Choroid plexus epithelial cell (primary cell): ENCODE measurements at regions not wholly inside any gene's neighbourhood (a gene's known extent, or its start where the extent isn't known, plus 50 kb on each side); places are given as distances from the start of the nearest gene placed in this dataset.

ENCODE experiments used
- DNase-seq: peaks from one replicate; pipeline ENCODE4 v3.0.0-alpha.2; 2010; ENCODE audit warnings: low read depth
- H3K4me3 ChIP-seq: 2 replicates; pipeline ENCODE4 v1.5.1; 2011; ENCODE audit warnings: low read depth, mild to moderate bottlenecking, control low read depth, low read length, moderate library complexity
- CTCF ChIP-seq: conservative IDR thresholded peaks from 2 replicates; pipeline ENCODE4 v1.5.1; 2011; ENCODE audit warnings: low read depth, mild to moderate bottlenecking, control low read depth, inconsistent platforms, low read length, moderate library complexity

DNA sequence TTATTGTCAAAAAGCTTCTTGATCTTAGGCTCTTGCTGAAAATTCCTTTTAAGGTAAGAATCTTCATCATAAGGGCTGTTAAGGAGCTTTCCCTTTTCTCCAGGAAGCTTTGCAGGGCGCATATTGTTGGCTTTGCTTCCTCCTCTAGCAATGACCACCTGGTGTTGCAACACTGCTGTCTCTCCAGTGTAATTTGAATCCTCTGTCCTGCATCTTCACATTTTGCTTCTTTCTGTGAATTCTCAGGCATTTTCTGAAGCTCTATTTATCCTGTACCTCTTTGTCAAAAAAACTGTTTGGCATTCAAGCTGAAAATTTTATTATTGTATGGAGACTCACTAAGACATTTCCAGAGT, 533.1 kb upstream of the CHAC2 start:
- H3K4me3 ChIP-seq = no peak overlapping the region
- no peak for TF ChIP-seq CTCF
- peak; percentile 26 for DNase-seq

DNA sequence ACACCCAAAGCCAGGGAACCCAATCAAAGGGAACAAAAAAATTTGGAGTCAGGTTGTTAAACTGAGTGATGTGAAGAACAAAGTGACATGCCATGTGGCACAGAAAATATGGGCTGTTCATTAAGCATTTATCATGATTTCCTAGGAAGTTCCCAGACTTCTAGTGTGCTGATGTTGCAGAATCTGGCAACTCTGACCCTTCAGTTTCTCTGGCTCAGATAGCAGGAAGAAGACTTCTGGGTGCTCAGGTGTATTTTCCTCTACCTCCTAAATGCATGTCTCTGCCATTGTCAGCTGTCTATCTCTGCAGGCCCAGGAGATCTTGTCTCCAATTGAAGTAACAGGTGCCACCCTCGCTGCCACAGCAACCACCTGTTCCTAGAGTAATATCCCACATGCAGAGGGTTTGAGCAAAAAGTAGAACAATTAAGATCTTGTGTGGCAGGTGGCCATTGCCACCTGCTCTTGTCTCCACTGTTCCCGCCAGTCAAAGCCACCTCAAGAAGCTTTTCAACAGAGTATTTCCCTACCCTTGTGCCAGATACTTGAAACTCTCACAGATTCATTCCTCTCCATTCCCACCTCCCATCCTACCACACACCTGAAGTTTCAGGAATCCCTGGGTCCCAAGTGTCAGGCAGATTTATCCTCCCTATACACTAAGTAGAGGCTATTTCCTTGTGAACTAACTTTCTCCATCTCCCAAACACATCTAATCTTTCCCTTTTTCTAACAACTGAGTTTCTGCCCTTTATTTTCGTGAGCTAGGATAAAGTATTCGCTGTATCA, 533.7 kb upstream of the CHAC2 start:
- no peak for DNase-seq
- H3K4me3 ChIP-seq = no peak overlapping the region
- no peak for TF ChIP-seq CTCF

GRCh38 chr2:53231908-53232307, 535.7 kb upstream of the CHAC2 start:
- H3K4me3 ChIP-seq = no peak overlapping the region
- TF ChIP-seq CTCF = no peak
- no peak for DNase-seq

- DNase-seq = no peak
- no peak for TF ChIP-seq CTCF
- H3K4me3 ChIP-seq = no peak overlapping the region
These were observed 536.9 kb upstream of the CHAC2 start for GRCh38 chr2:53230691-53231090.

DNA sequence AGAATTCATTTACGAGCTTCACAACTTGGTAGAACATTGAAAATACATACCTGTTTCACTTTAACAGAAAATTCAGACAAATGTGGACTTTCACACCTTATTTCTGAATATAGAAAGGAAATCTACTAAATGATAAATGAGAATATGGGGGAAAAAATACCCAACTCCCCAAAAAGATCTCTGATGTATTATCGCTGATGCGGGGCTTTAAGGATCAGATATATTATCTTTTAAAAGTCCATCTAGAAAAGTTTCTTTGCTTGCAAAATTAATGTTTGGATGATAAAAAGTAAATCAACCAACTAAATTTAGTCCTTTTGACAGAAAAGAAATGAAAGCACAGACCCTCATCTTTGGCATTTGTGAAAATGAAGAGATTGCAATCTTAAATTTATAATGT, 540.1 kb upstream of the CHAC2 start:
- no peak for DNase-seq
- no peak overlapping the region for H3K4me3 ChIP-seq
- TF ChIP-seq CTCF = no peak

DNA sequence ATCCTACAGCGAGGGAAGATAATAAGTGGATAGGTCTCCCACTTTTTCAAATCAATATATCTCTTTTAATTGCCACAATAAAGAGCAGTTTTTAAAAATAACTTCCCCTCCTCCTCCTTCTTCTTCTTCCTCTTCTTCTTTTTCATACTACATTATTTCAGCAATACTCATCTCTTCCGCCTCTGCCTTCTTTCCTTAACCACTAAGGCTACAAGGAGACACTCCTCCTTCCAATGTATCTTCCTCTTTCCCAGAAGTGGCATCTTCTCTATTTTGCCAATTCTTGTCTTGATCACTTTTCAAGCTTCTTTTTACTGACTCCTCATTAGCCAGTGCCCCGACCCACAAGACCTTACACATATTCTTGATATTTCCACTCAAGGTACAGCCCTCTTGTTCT, 546.6 kb upstream of the CHAC2 start:
- no peak for DNase-seq
- TF ChIP-seq CTCF = no peak
- H3K4me3 ChIP-seq = no peak overlapping the region

DNA sequence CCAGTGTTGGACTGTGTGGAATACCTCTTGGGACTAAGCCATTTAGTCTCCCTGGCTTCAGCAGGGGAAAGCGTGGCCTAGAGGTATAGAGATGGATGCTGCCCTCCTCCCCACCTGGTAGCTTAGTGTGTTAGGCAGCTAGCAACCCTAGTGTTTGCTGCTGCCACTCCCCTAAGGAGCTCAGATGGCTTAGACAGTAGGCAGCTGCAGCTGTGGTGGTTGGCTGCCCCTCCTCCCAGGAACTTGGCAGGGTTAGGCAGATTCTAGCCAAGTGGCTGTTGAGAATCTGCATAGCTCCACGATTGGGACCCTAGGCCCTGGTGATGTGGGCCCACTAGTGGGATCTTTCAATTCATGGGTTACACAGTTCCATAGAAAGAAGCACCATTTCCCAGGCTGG, 550.4 kb upstream of the CHAC2 start:
- TF ChIP-seq CTCF = no peak
- no peak overlapping the region for H3K4me3 ChIP-seq
- no peak for DNase-seq
